Left hindlimb (tissue), 1 donor: ENCODE measurements at regions not wholly inside any gene's neighbourhood (a gene's known extent, or its start where the extent isn't known, plus 50 kb on each side); places are given as distances from the start of the nearest gene placed in this dataset.
"Not testable (repeated sequence)": the region's sequence is repeated elsewhere in the genome, so short reads cannot be mapped to it uniquely, and the experiment has no call there.

ENCODE experiments used
- DNase-seq: peaks from one replicate; pipeline ENCODE4 v3.0.0-alpha.2; 2018

GRCh38 chr11:134944131-134944530 is 532.1 kb upstream of the B3GAT1 start:
- no peak for DNase-seq

- DNase-seq: no peak
Measured at GRCh38 chr11:134943544-134943943, 531.5 kb upstream of the B3GAT1 start.

- DNase-seq: no peak
Measured at GRCh38 chr11:134942681-134943080, 530.6 kb upstream of the B3GAT1 start.

DNA sequence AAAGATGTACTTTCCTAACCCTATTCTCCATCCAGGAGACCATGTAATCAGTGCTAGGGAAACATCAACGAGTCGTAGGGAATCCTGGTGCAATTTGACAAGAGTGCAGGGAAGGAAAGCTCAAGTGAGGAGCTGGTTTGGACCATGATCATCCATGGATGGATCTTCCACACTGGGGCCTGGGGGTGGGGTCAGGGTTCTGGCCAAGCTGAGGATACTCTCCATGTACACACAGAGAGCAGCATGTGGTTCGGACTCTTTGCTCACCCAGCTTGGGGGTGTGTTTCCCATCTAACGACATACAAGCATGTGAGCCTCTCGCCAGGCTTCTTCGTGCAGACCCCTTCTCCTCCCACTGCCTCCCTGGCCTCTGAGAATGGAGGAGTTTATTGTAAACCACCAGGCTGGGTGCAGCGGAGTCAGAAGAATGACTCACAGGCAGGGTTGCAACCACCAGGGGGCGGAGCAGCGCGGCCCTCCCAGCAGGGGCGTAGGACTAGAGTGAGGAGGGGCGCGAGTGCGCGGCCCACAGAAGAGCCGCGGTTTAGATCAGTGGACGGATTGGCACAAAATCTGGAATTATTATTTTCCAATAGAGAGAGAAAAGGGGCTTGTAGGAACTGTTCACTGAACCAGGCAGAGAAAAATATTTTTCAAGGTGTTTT is 530.0 kb upstream of the B3GAT1 start:
- not testable (repeated sequence) for DNase-seq

- DNase-seq: no peak
Measured at GRCh38 chr11:134941326-134941725, 529.3 kb upstream of the B3GAT1 start.

GRCh38 chr11:134940441-134941126 is 528.5 kb upstream of the B3GAT1 start:
- DNase-seq: no peak

- no peak for DNase-seq
Measured at GRCh38 chr11:134939905-134940304, 527.9 kb upstream of the B3GAT1 start.

DNA sequence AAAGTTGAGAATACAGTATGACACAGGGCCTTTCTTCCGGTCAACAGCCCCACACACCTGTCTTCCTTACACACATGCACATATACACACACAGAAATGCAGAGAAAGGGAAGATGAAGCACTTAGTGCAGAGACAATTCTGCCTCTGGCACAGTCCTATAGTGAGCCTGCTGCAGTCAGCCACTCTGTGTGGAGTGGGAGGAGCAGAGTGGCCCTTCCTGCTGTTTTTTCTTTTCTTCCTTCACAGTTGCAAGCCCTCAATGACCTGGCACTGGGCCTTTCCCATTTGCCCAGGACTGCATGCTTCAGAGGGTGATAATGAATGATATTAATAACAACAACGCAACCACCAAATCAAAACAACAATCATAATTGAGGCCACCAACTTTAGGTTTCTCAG is 527.0 kb upstream of the B3GAT1 start:
- DNase-seq: no peak

DNA sequence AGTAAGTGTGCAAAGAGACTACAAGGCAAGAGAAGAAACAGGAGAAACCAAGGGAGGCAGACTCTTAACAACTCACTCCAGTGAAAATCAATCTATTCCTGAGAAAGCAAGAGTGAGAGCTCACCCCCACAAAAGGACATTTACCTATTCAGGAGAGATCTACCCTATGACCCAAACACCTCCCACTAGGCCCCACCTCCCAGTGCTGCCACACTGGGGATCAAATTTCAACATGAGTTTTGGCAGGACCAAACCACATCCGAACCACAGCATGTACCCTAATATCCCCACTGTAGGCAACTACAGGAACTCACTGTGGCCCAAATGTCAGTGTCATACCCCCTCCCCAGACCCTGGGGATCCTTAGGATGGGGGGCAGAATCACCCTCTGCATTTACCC is 526.2 kb upstream of the B3GAT1 start:
- DNase-seq: no peak

GRCh38 chr11:134937193-134937592 is 525.2 kb upstream of the B3GAT1 start:
- not testable (repeated sequence) for DNase-seq

GRCh38 chr11:134932761-134933160 is 520.7 kb upstream of the B3GAT1 start:
- no peak for DNase-seq

- no peak for DNase-seq
Measured at GRCh38 chr11:134925432-134925831, 513.4 kb upstream of the B3GAT1 start.

DNA sequence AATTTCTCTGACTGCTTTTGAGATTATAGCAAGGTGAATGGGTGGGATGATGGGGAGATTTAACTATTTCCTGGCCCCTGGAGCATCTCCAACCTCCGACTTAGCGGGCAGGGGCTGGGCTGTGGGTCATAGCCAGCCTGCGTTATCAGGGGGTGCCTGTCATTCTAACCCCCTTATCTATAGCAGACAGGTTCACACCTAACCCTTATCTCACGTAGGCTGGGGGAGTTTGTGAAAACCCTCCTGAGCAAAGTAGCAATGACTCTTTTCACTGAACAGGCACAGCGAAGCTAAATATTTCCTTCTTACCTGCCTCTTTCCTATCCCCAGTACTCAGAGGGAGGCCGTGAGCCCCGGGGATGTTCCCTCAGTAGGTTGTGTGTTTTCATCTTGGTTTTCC is 511.4 kb upstream of the B3GAT1 start:
- DNase-seq: no peak

- no peak for DNase-seq
Measured at GRCh38 chr11:134921938-134922337, 509.9 kb upstream of the B3GAT1 start.

- DNase-seq: no peak
Measured at GRCh38 chr11:134920851-134921608, 509.0 kb upstream of the B3GAT1 start.

DNA sequence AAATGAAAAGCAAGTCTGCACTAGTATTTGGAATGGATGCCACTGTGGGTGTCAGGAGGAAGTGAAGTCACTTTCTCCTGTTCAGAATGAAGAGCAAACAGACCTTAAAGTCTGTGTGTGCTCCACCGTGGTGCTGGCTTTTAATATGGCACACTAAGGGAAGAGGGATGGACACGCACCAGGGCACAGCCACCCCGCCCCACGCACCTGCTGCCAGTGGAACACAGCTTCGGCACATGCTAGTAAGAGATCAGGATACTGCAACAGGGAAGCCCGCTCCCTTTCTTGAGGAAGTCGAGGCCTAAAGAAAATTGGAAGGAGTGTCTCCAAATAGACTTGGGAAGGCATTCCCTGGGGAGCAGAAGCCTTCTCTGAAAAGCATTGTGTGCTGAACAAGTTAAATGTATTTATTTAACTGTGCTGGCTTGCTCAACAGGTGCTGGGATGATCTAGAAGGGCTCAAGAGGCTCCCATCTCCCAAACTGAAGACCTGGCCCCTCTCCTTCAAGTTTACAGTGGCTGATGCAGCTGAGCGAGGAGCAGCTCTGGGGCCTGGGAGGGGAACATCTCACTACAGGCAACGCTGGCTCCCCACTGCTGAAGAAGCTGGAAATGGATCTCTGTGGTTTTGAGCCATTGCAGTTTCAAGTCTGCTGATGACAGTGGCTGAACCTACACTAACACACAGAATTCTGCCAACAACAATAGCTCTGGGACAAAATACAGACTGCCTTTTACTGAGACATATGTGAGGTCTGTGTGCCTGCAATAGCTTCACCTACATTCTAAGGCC is 504.6 kb upstream of the B3GAT1 start:
- peak; percentile 56 for DNase-seq

GRCh38 chr11:134915881-134916280 is 503.8 kb upstream of the B3GAT1 start:
- DNase-seq: no peak

- DNase-seq: no peak
Measured at GRCh38 chr11:134915212-134915611, 503.2 kb upstream of the B3GAT1 start.

DNA sequence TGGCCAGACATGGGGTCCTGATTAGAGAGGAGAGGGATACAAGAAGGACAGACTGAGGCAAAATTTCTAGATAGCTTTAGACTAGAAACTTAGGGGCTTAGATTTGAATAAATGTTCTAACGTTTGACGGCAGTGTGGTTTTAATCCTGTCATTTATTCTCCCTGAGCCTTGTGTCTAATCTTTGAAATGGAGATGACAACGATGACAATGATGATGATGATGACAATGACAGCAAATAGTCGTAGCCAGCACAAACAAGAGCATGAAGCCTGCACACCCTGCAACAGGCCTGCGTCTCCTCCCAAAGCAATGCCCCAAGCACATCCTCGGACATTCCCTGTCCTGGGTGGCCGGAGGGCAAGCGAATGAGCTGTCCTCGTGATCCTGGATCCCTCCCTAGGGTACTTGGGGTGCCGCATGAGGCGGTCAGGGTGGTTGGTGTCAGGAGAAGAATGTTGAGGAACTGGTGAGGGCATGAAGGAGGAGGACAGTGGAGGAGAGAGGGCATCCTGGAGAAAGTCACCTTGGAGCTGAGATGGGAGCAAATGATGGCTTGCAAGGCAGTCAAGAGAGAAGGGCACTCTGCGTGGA is 502.1 kb upstream of the B3GAT1 start:
- no peak for DNase-seq

- no peak for DNase-seq
Measured at GRCh38 chr11:134913391-134913790, 501.3 kb upstream of the B3GAT1 start.

GRCh38 chr11:134911514-134912180 is 499.6 kb upstream of the B3GAT1 start:
- no peak for DNase-seq

- no peak for DNase-seq
Measured at GRCh38 chr11:134908583-134908982, 496.5 kb upstream of the B3GAT1 start.
